ENCODE measurements at regions not wholly inside any gene's neighbourhood (a gene's known extent, or its start where the extent isn't known, plus 50 kb on each side); places are given as distances from the start of the nearest gene placed in this dataset.
A peak's percentile ranks its signal among the peaks of the same experiment; 100 is the strongest.

DNA sequence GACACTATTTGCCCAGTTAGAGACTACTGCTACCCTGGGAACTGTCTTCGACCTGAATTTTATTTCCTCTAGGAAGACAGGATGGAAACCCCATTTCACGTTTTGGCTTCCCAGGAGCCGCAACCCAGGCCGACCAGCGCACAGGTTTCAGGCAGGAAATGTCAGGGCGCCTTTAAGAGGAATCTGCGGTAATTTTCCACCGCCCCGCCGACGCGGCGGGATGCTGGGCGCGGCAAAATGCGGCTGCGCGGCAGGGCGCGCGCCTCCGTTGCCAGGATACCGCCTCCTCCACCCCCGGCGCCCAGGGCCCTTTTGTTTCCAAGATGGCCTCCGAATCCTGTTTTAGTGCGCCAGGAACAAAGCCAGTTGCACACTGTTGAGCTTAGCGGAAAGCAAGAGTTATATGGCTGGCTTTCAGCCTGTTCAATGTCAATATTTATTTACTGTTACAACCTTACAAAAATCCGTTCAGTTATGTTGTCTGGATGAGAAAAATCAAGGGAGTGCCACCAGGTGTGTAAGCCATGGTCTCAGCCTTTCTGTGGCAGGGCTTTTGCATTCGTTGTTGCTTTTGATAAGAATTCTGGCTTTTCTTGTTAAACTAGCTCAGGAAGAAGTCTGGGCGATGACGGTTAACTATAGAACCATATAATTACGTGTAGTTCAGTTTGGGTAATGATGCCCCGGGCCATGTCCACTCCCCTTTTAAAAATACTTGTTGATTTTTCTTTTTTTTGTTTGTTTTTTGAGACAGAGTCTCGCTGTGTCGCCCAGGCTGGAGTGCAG is 79.7 kb upstream of the CHD2 start (continued):
- 0 out of 2 replicates have a peak, but pooled peaks have one; percentile 34 for TF ChIP-seq CREB1 (IDR thresholded peaks at IDR 0.05; ENCODE audit: low read depth)
- TF ChIP-seq RB1 (IDR thresholded peaks at IDR 0.05; ENCODE audit: borderline replicate concordance): peak; percentile 81; the same call in 1 of the 2 replicates
- no peak for TF ChIP-seq PAX5 (IDR thresholded peaks at IDR 0.05; ENCODE audit: borderline replicate concordance, low read depth, low read length)
- TF ChIP-seq NFIC (IDR thresholded peaks at IDR 0.05; ENCODE audit: low read depth, low read length): no peak; the same call in 1 of the 2 replicates
- no peak for TF ChIP-seq ZNF622 (IDR thresholded peaks at IDR 0.05)
- TF ChIP-seq CBX3 (IDR thresholded peaks at IDR 0.05; ENCODE audit: borderline replicate concordance, low read depth): no peak
- TF ChIP-seq CREM (IDR thresholded peaks at IDR 0.05; ENCODE audit: low read depth): 0 out of 2 replicates have a peak, but pooled peaks have one; percentile 33
- TF ChIP-seq WRNIP1 (IDR thresholded peaks at IDR 0.05; ENCODE audit: borderline replicate concordance, low read depth, low read length): no peak
- no peak for TF ChIP-seq NR2F1 (conservative IDR thresholded peaks at IDR 0.05)
- peak; percentile 97 for TF ChIP-seq YY1 (IDR thresholded peaks at IDR 0.05; ENCODE audit: low read depth, low read length)
- TF ChIP-seq, protein P1, sequence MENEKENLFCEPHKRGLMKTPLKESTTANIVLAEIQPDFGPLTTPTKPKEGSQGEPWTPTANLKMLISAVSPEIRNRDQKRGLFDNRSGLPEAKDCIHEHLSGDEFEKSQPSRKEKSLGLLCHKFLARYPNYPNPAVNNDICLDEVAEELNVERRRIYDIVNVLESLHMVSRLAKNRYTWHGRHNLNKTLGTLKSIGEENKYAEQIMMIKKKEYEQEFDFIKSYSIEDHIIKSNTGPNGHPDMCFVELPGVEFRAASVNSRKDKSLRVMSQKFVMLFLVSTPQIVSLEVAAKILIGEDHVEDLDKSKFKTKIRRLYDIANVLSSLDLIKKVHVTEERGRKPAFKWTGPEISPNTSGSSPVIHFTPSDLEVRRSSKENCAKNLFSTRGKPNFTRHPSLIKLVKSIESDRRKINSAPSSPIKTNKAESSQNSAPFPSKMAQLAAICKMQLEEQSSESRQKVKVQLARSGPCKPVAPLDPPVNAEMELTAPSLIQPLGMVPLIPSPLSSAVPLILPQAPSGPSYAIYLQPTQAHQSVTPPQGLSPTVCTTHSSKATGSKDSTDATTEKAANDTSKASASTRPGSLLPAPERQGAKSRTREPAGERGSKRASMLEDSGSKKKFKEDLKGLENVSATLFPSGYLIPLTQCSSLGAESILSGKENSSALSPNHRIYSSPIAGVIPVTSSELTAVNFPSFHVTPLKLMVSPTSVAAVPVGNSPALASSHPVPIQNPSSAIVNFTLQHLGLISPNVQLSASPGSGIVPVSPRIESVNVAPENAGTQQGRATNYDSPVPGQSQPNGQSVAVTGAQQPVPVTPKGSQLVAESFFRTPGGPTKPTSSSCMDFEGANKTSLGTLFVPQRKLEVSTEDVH (IDR thresholded peaks at IDR 0.05; ENCODE audit: low read depth, partially characterized antibody): no peak
- TF ChIP-seq RCOR1 (conservative IDR thresholded peaks at IDR 0.05; ENCODE audit: low read depth, low read length): no peak
- peak; percentile 38 for TF ChIP-seq RELA (IDR thresholded peaks at IDR 0.05; ENCODE audit: borderline replicate concordance, partially characterized antibody)
- TF ChIP-seq NFXL1 (IDR thresholded peaks at IDR 0.05; ENCODE audit: borderline replicate concordance): no peak
- no peak for TF ChIP-seq NR2C2 (IDR thresholded peaks at IDR 0.05; ENCODE audit: borderline replicate concordance, control insufficient read depth, insufficient read length, low read depth)
- TF ChIP-seq BHLHE40 (IDR thresholded peaks at IDR 0.05; ENCODE audit: borderline replicate concordance in 1 of 2, low read depth in 2 of 2, low read length in 1 of 2): peak in 1 of 2 experiments; percentile 7; a peak in 1 of 4 replicates
- peak; percentile 37; the same call in 1 of the 2 replicates for TF ChIP-seq FOXM1 (IDR thresholded peaks at IDR 0.05; ENCODE audit: low read depth, low read length)
- no peak for TF ChIP-seq TBL1XR1 (IDR thresholded peaks at IDR 0.05; ENCODE audit: low read depth, low read length)
- no peak for TF ChIP-seq ZNF384 (IDR thresholded peaks at IDR 0.05; ENCODE audit: borderline replicate concordance, low read depth, low read length)
- peak; percentile 84 to 85 for TF ChIP-seq IKZF2 (IDR thresholded peaks at IDR 0.05)
- peak; percentile 41; the same call in 1 of the 2 replicates for TF ChIP-seq DPF2 (IDR thresholded peaks at IDR 0.05)
- TF ChIP-seq, protein P2, sequence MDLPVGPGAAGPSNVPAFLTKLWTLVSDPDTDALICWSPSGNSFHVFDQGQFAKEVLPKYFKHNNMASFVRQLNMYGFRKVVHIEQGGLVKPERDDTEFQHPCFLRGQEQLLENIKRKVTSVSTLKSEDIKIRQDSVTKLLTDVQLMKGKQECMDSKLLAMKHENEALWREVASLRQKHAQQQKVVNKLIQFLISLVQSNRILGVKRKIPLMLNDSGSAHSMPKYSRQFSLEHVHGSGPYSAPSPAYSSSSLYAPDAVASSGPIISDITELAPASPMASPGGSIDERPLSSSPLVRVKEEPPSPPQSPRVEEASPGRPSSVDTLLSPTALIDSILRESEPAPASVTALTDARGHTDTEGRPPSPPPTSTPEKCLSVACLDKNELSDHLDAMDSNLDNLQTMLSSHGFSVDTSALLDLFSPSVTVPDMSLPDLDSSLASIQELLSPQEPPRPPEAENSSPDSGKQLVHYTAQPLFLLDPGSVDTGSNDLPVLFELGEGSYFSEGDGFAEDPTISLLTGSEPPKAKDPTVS (IDR thresholded peaks at IDR 0.05; ENCODE audit: low read depth, low read length): no peak
- TF ChIP-seq MAX (IDR thresholded peaks at IDR 0.05; ENCODE audit: low read depth, low read length): peak; percentile 43; the same call in 1 of the 2 replicates
- TF ChIP-seq KDM1A (IDR thresholded peaks at IDR 0.05; ENCODE audit: borderline replicate concordance): no peak
- peak; percentile 81 for TF ChIP-seq EED (IDR thresholded peaks at IDR 0.05; ENCODE audit: low read depth)
- TF ChIP-seq ZZZ3 (IDR thresholded peaks at IDR 0.05; ENCODE audit: control insufficient read depth, insufficient read length, low read depth): no peak
- TF ChIP-seq TAF1 (IDR thresholded peaks at IDR 0.05; ENCODE audit: borderline replicate concordance, low read depth, low read length): peak; percentile 72; the same call in 1 of the 2 replicates
- TF ChIP-seq IKZF1 (conservative IDR thresholded peaks at IDR 0.05): peak; percentile 94
- peak; percentile 56 for TF ChIP-seq NRF1 (conservative IDR thresholded peaks at IDR 0.05; ENCODE audit: low read depth, low read length)
